GM19025 (cell line): ENCODE measurements at regions not wholly inside any gene's neighbourhood (a gene's known extent, or its start where the extent isn't known, plus 50 kb on each side); places are given as distances from the start of the nearest gene placed in this dataset.

ENCODE experiments used
- ATAC-seq: cut with Tn5 transposase; IDR thresholded peaks from one replicate; pipeline ENCODE4 v1.9.1; 2021; ENCODE audit warnings: mild to moderate bottlenecking, low read depth, moderate library complexity; ENCODE audit not compliant: unreplicated experiment

DNA sequence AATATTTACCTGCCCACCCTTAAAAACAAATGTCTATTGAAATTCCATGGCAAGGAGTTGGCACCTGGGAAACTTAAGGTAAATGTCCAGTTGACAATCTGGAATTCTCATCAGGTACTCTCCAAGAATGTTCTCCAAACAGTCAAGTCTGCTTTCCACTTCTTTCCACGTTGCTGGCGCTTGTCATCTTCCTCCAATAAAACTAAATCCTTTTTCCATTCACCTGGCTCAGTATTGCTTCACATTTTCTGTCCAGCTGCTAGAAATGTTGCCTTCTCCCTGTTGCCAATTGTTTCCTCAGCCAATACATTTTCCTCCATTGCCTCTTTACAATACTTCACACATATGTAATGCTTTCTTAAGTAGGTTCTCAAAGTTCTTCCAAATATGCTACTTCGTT is 1288.1 kb upstream of the MAP3K7 start:
- ATAC-seq = no peak

DNA sequence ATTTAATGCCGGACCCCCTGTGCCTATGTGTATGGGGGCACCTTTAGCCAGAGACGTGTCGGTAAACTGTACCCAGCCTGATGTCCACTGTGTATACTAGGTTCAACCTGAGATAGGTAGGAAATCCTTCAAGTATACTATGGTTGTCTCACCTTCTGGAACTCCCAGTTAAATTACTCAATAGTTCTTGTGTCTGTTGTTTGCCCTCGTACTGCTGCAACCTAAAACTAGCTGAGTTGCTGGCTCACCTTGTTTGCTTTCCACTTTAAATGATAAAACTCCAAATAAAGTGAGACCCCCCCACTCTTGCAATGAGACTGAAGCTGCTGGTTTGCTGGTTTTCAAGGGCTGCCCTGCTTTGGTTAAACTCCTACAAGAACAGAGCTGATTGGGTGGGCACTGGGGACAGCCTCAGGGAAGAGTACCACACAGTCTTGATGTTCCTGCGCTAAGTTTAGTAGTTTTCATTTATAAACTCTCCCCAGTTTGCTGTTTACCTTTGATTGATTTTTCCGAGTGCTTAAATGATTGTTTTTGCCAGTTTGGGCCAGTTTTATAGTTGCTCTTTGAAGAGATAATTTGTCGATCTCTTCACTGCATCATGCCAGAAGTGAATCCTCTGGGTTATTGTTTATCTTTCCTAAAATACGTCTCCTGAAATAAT is 1281.8 kb upstream of the MAP3K7 start:
- no peak for ATAC-seq

DNA sequence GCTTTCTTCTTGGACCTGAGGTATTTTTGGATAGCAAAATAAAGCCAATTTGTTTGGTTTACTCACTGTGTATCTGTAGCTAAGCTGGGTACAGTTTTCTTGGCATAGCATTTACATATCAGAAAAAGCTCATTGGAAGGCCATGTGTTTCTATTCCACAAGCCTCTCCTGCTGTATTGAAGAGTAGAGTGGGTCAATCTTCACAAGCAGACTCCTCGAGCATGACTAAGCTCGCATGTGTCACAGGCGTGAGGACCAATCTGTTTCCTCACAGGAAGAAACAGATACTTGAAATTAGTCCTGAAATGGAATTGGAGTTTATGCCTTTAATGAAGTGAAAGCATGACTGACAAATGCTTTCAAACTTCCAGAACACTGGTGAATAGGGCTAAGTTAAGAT is 1279.0 kb upstream of the MAP3K7 start:
- no peak for ATAC-seq

DNA sequence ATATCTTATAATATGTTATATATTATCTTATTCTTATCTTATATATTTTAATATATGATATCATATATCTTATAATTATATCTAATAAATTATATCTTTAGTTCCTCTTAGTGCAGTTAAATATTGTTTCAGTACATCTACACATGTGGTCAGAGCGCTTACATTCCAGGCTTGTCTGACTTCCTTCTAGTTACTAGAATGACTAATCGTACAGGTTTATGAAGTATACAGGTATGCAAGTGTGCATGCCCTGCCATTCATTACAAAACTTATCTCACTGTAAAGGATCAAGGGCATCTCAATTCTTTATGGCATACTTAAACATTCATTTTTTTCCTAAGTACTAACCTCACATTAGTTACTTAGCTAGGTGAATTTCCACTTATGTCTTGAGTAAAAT is 1278.0 kb upstream of the MAP3K7 start:
- ATAC-seq = no peak

DNA sequence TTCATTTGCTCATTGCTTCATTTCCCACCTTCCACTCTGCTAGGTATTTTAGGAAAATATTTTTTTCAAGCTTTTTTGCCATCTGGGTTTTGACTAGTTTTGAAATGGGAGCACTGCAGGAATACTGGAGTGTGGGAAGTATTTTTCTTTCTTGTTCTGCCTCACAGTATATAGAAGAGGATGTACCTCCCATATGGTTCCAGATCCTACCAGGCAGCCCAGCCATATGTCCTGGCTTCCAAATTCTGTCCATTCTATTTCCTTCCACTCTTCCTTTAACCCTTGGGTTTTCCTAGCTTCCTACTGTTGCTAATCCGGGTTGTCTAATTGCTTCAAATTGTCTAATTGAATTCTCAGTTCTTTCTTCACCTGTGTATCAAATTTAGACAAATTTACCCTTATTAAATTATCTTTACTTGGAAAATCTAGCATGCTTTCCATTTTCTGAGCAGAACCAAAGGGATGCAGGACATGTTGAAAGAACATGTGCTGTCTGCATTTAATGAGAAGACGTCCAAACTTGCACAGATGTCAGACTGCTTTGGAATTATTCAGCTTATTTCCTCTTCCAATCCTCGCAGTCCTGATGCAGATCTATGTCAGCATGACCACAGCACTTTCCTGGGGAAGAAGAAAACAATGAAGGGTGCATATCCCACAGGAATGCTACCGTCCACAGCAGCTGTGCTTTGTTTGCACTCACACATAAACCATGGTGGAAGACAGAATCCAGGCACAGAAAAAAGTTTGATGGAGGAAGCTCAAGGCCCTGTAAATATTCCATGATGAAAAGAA is 1273.9 kb upstream of the MAP3K7 start:
- ATAC-seq = no peak

DNA sequence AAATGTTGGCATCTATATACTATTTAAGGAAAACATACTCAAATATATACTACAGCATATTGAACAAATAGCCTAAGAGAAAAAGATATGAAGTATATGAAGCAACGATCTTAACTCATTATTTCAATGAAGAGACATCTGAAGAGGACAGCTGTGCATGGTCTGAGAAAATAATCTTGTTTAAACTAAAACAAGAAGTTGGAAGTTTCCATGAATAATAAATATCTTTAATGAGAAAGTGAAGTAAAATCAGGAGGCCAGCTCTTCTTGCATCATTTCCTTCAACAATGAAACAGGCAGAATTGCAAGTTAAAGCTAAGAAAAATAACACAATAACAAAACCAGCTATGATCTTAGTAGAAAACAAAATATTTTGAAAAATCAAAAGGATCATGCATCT is 1265.4 kb upstream of the MAP3K7 start:
- ATAC-seq = no peak

DNA sequence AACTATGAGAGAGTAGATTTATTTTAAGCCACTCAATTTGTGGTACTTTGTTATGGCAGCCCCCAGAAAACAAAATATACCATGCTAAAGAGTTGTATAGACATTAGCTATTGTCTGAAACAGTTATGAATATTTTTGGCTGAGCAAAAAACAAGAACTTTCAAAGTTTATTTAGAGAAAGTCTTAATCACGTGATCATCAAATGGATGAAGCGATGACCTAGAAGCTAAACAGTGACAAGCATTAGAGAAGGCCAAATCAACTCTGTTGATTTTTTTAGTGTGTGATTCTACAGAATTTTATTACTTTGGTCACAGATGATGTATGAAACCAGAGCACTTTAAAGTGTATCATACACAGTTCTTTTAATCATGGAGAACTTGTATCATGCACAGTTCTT is 1247.9 kb upstream of the MAP3K7 start:
- ATAC-seq = no peak

DNA sequence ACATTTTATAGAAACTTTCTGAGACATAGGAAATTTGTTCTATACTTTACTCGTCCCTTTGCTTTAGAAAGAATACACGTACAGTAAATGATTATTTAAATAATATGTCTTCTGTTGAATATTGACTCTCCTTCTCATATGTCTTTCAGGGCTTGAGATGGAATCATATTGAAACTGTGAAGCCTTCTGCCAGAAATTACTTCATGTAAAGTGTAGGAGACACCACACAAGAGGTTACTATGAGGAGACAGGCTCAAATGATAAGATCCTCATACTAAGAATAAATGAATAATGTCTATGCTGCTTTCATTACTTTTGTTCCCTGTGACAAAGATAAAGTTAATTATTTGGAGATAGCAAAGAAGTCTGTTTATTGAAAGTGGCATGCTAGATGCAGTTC is 1240.3 kb upstream of the MAP3K7 start:
- ATAC-seq = no peak

DNA sequence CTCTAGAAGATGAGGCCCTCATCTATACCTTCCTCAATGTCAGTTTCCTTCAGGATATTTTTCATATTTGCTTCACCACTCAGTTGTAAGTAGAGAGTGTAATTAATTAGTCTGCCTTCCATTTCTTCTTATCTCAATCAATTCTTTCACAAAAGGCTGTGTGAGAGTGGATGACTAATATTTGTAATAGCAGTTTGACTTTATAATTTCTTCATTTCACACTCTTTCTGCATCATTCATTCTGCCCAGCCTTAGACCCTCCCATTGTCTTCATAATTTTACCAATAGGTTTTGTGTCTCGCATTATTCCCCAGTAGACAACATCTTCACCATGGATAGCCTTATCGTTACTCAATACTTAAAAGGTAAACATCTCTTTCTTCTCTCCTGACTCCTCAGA is 1239.3 kb upstream of the MAP3K7 start:
- no peak for ATAC-seq

DNA sequence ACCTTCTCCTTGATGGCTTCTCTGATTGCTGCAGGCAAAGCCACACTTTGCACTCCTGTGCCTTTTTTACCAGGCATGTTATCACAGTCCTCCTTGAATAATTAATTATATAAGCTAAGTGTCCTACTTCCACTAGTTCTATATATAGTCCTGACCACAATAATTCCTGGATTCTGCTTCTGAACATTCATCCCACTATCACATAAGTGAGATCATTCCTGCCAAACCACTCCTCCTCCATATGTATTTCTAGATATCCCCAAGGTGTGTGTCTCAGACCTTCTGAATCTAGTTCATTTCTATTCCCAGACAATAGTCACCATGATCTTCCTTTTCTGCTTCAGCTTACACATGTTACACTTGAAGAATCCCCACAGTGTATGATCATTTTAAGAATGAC is 1237.5 kb upstream of the MAP3K7 start:
- ATAC-seq = no peak

DNA sequence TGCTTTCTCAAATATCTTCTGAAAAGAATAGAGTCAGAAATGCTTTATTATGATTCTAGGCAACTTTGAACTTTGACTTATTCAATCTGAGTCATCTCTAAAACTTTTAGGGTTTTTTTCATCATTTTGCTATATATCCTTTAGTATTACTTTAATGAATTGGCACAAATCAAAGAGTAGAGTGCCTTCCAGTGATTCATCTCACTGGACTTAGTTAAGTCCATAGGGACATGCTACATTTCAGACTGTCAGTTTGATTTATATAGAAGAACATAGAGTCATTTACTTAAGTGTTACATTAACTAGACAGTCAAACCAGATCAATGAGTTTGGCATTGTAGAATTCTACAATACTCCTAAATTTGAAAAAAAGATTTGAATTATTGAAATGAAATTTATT is 1235.7 kb upstream of the MAP3K7 start:
- ATAC-seq = no peak

DNA sequence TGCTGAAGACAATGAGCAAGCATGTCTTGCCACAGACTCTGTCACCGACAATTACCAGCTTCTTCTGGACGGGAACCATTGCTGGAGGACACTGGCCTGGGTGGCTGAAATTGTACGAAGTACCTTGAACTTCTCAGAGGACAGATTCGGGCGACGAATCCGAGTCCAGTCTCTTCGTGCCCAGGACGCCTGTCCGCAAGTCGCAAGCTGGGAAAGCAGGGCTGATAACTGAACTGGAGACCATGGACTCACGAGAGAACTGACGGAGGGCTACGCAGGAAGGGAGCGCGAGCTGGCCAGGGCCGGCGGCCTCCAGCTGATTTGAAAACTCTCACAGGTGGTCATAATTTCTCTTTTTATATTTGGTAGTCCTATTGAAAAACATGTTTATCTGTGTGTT is 1229.5 kb upstream of the MAP3K7 start:
- ATAC-seq = no peak

DNA sequence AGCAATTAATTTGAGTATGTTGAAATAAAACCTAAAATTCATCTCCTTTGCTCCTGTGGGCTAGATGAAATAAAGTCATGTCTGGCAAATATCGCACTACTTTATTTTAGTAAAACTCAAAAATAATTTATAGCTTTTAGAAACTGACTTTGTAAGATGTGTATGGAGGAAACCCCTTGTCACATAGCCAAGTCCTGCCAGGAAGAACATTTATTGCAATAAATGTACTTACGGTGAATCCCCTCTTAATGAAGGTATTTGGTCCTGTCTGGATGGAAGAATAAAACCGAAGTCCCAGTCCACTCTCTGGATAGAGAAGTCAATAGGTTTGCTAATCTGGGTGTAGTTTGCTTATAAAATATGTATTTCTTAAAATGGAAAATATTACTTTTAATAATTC is 1226.8 kb upstream of the MAP3K7 start:
- ATAC-seq = no peak

DNA sequence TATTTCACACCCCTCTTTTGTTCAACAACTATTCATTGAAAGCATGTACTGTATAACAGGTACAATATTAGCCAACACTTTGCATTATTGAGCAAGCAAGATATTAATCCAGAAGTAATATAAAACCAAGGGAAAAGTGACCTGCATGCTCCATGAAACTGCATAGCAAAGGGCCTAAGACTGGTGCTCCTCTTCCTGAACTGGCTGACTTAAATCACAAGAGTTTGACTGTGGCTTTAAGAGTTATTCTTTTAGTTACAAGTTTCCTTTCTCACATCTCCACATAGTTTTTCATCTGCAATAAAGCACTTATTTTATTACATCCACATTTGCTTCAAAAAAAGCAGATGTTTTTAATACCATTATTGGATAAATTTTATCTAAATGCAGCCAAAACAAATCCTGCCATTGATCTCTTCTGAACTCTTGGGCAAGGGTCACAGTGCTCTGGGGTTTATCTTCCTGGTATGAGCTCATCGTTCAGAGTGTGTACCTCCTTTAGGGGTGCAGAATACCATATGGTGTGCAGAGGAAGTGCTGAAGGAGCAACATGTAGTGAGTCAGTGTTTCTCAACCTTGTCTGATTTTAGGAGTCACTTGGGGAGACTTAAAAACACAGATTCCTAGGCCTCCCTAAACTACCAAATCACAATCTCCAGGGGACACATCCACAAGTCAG is 1225.9 kb upstream of the MAP3K7 start:
- no peak for ATAC-seq

DNA sequence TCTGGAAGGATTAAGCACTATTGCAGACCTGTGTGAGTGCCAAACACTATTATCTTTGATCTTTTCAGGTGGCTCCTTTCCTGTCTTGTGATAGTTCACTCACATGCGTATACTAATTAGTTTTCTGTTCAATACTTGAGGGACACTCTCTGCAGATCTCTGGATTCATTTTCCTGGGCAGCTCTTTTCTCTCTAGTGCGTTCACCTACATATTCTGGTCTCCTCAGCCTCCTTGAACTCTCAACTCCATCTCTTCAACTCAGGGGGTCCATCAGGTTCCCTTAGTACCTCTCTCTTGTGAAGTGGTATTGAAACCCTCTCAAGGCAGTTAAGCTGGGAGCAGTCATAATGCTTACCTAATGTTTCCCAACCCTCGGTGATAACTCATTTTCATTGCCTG is 1218.1 kb upstream of the MAP3K7 start:
- ATAC-seq = no peak

DNA sequence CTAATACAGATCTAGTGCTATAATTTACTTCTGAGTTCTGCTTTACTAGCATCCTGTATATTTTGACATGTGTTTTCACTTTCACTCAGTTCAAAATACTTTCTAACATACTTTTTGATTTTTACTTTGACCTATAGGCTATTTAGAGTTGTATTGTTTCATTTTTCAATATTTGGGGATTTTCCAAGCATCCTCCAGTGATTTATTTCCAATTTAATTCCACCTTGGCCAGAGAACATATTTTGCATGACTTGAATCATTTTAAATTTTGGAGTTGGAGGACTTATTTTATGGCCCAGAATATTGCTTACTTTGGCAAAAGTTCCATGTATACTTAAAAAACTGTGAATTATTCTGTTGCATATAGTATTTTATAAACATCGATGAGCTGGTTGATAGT is 1215.6 kb upstream of the MAP3K7 start:
- ATAC-seq = no peak

DNA sequence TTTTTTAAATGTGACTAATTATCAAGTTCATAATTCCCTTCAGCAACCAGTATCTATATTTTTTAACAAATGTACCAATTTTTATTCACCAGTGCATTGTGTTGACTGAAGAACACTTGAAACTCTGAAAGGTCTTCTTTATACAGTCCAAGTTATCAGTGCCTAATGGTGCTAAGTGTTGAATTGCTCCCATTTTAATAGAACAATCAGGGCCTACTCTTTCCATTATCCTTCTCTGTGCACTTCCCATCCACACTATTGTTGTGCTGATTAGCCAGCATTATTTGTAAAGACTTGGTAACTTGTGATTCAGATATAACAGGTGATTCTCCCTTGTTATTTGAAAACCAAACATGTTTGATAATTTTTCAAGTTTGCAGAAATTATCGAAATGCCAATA is 1209.7 kb upstream of the MAP3K7 start:
- no peak for ATAC-seq

DNA sequence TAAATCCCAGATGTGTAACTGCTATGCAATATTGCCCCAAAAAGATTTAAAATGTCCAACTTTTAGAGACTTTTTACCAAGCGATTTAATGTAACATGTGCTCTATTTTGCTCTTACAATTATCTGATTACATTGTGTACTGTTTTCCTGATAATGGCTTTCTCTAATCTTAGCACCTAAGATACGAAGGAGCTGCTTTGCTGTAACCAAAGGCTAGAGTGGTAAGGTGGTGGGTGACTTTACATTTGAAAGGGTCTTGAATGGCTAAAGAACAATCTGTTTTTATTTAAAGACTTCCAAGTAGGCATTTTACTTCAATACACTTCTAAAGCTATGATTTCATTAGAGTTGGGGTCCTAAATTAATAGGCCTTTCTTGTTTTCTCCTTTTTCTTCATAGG is 1201.6 kb upstream of the MAP3K7 start:
- no peak for ATAC-seq

DNA sequence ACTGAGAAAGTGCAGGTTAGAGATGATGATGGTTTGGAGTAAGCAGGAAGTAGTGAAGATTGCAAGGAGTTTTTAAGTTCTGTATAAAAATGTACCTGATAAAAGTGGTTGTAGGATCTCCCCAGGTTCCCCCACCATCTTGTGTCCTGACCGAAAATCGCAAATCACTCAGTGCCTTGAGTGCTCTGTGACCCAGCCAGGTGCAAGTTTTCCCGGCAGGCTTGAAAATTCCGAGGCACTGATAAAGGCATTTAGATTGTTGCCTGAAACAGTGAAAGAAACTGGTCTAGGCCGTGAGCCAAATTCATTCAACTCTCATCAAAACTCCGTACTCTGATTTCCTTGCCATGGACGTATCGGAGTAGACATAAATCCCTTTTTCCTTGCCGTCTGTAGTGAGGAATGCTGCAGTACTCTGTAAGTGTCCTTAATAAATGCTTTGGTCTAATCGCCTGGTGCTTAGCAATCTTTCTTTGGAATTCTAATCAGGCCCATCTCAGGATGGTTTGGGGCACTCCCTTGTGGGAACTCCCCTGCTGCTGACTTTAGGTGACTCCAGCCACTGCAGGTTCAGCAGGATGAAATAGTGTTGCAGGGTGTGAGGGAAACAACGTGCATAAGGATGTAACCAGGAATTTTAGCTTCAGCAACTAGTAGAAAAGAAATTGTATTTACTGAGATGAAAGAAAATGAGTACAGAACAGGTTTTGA is 1199.8 kb upstream of the MAP3K7 start:
- no peak for ATAC-seq

DNA sequence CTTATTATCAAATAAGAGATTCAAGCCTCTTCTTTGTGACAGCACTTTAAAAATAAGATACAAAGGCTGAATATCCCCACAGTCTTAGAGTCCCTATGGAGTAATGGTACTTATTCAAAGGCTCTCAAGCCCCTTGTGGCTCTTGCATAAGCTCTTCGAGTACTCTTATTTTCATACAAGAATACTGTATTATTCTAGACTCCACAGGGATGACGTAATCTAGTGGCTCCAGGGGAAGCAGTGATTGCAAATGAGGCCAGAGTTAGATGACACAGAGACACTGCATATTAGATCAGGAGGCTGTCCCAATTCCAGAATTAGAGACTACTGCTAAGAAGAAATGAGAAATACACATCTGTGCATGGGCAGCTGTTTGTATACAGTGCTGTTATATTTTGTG is 1195.9 kb upstream of the MAP3K7 start:
- ATAC-seq = no peak

DNA sequence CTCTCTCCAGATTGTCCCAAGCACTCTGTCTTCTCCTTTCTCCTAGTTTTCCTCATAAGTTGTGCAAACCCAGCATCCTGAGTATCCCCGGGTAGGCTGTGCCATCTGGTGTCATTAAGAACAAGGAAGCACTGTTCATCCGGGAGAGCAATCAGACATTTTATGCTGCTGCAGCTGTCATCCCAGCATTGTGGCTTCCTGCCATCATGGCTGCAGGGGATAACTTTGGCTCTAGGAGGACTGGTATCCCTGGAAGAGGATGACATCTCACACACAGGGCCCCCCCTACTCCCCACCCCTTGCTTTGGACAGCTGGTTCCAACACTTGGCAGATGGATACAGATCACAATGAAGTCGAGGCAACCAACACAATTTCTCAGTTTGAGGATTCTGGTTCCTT is 1195.1 kb upstream of the MAP3K7 start:
- no peak for ATAC-seq
